Left ventricle myocardium inferior (tissue), 1 donor: ENCODE measurements at regions not wholly inside any gene's neighbourhood (a gene's known extent, or its start where the extent isn't known, plus 50 kb on each side); places are given as distances from the start of the nearest gene placed in this dataset.
"Not testable (repeated sequence)": the region's sequence is repeated elsewhere in the genome, so short reads cannot be mapped to it uniquely, and the experiment has no call there.

ENCODE experiments used
- DNase-seq: peaks from one replicate; pipeline ENCODE4 v3.0.0-alpha.2; 2020
- H3K27ac ChIP-seq: fragments of 200-600 bp; replicated peaks from 2 replicates; pipeline ENCODE4 v1.8.0; 2021
- H3K27me3 ChIP-seq: fragments of 200-600 bp; 2 replicates; pipeline ENCODE4 v1.8.0; 2021; ENCODE audit warnings: low read depth
- H3K36me3 ChIP-seq: fragments of 200-600 bp; 2 replicates; pipeline ENCODE4 v1.8.0; 2021
- H3K4me1 ChIP-seq: fragments of 200-600 bp; 2 replicates; pipeline ENCODE4 v1.8.0; 2021
- H3K4me3 ChIP-seq: fragments of 200-600 bp; 2 replicates; pipeline ENCODE4 v1.8.0; 2021; ENCODE audit warnings: mild to moderate bottlenecking, moderate library complexity
- H3K9me3 ChIP-seq: fragments of 200-600 bp; replicated peaks from 2 replicates; pipeline ENCODE4 v1.8.0; 2021
- CTCF ChIP-seq: fragments of 200-600 bp; IDR thresholded peaks from 2 replicates; pipeline ENCODE4 v1.8.0; 2021; ENCODE audit warnings: antibody characterized with exemption, mild to moderate bottlenecking, borderline replicate concordance
- intact Hi-C: fragments of 100-400 bp; cut with micrococcal nuclease; formaldehyde crosslinking; loops from one replicate; pipeline ENCODE4 v1.11.0; 2022
- donor health status: DM: no; HTN: yes; CAD: no; lungs with severe emphysema.

- Histone ChIP-seq H3K9me3 (no peaks in the 10 kb centered on the region), H3K4me3 (no peak overlapping the region), H3K27me3 (peaks cover 7% of the 10 kb centered on the region), H3K4me1 (no peaks in the 10 kb centered on the region), H3K27ac (no peak overlapping the region), H3K36me3 (no peaks in the 10 kb centered on the region)
- TF ChIP-seq CTCF, result no peak
- intact Hi-C loops, result no loop called here
- no peak for DNase-seq
These were observed 126.2 kb upstream of the ADCY2 start for GRCh38 chr5:7269591-7270274.

- no peaks in the 10 kb centered on the region for H3K36me3 ChIP-seq
- no peaks in the 10 kb centered on the region for H3K4me1 ChIP-seq
- H3K27ac ChIP-seq, result no peak overlapping the region
- H3K9me3 ChIP-seq, result peaks cover 3% of the 10 kb centered on the region
- no peak overlapping the region for H3K4me3 ChIP-seq
- TF ChIP-seq CTCF, result no peak
- H3K27me3 ChIP-seq, result peaks cover 7% of the 10 kb centered on the region
- intact Hi-C loops, result no loop called here
- no peak for DNase-seq
These were observed 124.4 kb upstream of the ADCY2 start for GRCh38 chr5:7271435-7272084.

GRCh38 chr5:7272408-7272965 is 123.5 kb upstream of the ADCY2 start:
- Histone ChIP-seq H3K27me3 (peaks cover 7% of the 10 kb centered on the region), H3K4me3 (no peak overlapping the region), H3K27ac (no peak overlapping the region), H3K36me3 (no peaks in the 10 kb centered on the region), H3K4me1 (no peaks in the 10 kb centered on the region), H3K9me3 (peaks cover 12% of the 10 kb centered on the region)
- intact Hi-C loops, result no loop called here
- no peak for DNase-seq
- TF ChIP-seq CTCF, result no peak

GRCh38 chr5:7274203-7274602 is 121.7 kb upstream of the ADCY2 start:
- H3K9me3 ChIP-seq, result peaks cover 12% of the 10 kb centered on the region
- no peak overlapping the region for H3K27ac ChIP-seq
- intact Hi-C loops, result no loop called here
- no peaks in the 10 kb centered on the region for H3K36me3 ChIP-seq
- peaks cover 7% of the 10 kb centered on the region for H3K27me3 ChIP-seq
- no peak for TF ChIP-seq CTCF
- no peak overlapping the region for H3K4me3 ChIP-seq
- no peak for DNase-seq
- no peaks in the 10 kb centered on the region for H3K4me1 ChIP-seq

- H3K36me3 ChIP-seq, DNase-seq, intact Hi-C loops, H3K27me3 ChIP-seq, H3K27ac ChIP-seq, H3K4me3 ChIP-seq, H3K4me1 ChIP-seq, H3K9me3 ChIP-seq: not testable (repeated sequence)
These were observed 106.3 kb upstream of the ADCY2 start for GRCh38 chr5:7289634-7290033.

- H3K4me3 ChIP-seq, H3K9me3 ChIP-seq, intact Hi-C loops, DNase-seq, H3K27ac ChIP-seq, H3K4me1 ChIP-seq, H3K36me3 ChIP-seq, H3K27me3 ChIP-seq: not testable (repeated sequence)
These were observed 98.1 kb upstream of the ADCY2 start for GRCh38 chr5:7297821-7298220.

GRCh38 chr5:7299731-7300130 is 96.2 kb upstream of the ADCY2 start:
- H3K36me3 ChIP-seq, DNase-seq, H3K4me1 ChIP-seq, H3K27me3 ChIP-seq, H3K27ac ChIP-seq, intact Hi-C loops, H3K4me3 ChIP-seq, H3K9me3 ChIP-seq: not testable (repeated sequence)

GRCh38 chr5:7305000-7305674 is 90.8 kb upstream of the ADCY2 start:
- H3K27ac ChIP-seq, H3K36me3 ChIP-seq, H3K27me3 ChIP-seq, H3K4me1 ChIP-seq, DNase-seq, intact Hi-C loops, H3K9me3 ChIP-seq, H3K4me3 ChIP-seq: not testable (repeated sequence)

GRCh38 chr5:7306556-7306955 is 89.4 kb upstream of the ADCY2 start:
- H3K27me3 ChIP-seq, H3K4me1 ChIP-seq, H3K9me3 ChIP-seq, H3K4me3 ChIP-seq, H3K36me3 ChIP-seq, intact Hi-C loops, H3K27ac ChIP-seq, DNase-seq: not testable (repeated sequence)
